ENCODE measurements at regions not wholly inside any gene's neighbourhood (a gene's known extent, or its start where the extent isn't known, plus 50 kb on each side); places are given as distances from the start of the nearest gene placed in this dataset.

DNA sequence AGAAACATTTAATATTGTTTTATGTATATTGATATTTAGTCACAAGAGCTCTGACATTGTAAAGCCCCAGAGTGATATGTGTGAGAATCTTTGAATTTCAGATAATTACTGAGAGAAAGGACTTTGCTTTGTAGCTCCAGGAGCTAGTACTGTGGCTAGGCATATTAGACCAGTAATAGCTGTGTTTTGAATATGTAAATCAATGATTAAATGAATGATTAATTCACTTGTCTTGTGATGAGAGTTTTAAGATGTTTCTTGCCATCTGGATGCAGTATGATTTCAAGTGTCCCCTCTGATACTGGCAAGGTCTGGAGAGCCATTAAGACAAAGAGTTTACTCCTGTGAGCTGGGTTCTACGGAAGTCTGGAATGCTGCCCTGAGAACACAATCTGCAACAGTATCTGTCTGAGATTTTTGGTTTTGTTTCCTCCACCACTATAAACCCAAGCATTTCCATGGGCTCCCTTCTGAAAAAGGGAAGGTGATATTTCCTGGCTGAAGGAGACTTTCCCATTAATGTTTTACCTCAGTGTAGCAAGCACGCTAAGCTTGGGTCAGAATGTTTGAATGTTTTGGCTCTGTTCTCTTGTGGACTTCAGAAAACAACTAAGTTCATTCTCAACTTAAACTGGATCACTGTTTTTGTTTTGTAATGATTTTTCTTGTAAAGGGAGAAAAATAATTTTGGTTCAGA, 61.3 kb upstream of the BICC1 start:
- TF ChIP-seq POLR2AphosphoS5 (IDR thresholded peaks at IDR 0.05) (no peak), POLR2A (IDR thresholded peaks at IDR 0.05) (no peak), EP300 (IDR thresholded peaks at IDR 0.05) (no peak)
- TF ChIP-seq, protein P1, sequence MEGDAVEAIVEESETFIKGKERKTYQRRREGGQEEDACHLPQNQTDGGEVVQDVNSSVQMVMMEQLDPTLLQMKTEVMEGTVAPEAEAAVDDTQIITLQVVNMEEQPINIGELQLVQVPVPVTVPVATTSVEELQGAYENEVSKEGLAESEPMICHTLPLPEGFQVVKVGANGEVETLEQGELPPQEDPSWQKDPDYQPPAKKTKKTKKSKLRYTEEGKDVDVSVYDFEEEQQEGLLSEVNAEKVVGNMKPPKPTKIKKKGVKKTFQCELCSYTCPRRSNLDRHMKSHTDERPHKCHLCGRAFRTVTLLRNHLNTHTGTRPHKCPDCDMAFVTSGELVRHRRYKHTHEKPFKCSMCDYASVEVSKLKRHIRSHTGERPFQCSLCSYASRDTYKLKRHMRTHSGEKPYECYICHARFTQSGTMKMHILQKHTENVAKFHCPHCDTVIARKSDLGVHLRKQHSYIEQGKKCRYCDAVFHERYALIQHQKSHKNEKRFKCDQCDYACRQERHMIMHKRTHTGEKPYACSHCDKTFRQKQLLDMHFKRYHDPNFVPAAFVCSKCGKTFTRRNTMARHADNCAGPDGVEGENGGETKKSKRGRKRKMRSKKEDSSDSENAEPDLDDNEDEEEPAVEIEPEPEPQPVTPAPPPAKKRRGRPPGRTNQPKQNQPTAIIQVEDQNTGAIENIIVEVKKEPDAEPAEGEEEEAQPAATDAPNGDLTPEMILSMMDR (IDR thresholded peaks at IDR 0.05): no peak
